ENCODE measurements at regions not wholly inside any gene's neighbourhood (a gene's known extent, or its start where the extent isn't known, plus 50 kb on each side); places are given as distances from the start of the nearest gene placed in this dataset.
"Not testable (repeated sequence)": the region's sequence is repeated elsewhere in the genome, so short reads cannot be mapped to it uniquely, and the experiment has no call there.

GRCh38 chr14:53398616-53399015, 245.5 kb upstream of the DDHD1 start:
- DNase-seq (no peak), ATAC-seq (replicated peaks in 1 of 2) (no peak)
- no peak overlapping the region for H3K27ac Mint-ChIP-seq
- peaks cover 4 to 8% of the 10 kb centered on the region in 2 donors for H3K36me3 Mint-ChIP-seq (ENCODE audit: insufficient read depth in 2 of 2)
- H3K4me1 Mint-ChIP-seq (ENCODE audit: low read depth): no peaks in the 10 kb centered on the region
- peaks cover 3 to 8% of the 10 kb centered on the region in 2 donors for H3K9me3 Mint-ChIP-seq
- no peaks in the 10 kb centered on the region for H3K27me3 Mint-ChIP-seq (ENCODE audit: low read depth)
- no peak overlapping the region for H3K4me3 Mint-ChIP-seq

- not testable (repeated sequence) for H3K4me3 Mint-ChIP-seq; H3K36me3 Mint-ChIP-seq (ENCODE audit: insufficient read depth in 2 of 2); ATAC-seq (replicated peaks in 1 of 2); H3K27ac Mint-ChIP-seq; H3K9me3 Mint-ChIP-seq; H3K4me1 Mint-ChIP-seq (ENCODE audit: low read depth); DNase-seq; H3K27me3 Mint-ChIP-seq (ENCODE audit: low read depth)
Measured at GRCh38 chr14:53395267-53395666, 242.1 kb upstream of the DDHD1 start.

GRCh38 chr14:53391631-53392285, 238.6 kb upstream of the DDHD1 start:
- Mint-ChIP-seq H3K4me3 (no peak overlapping the region), H3K36me3 (ENCODE audit: insufficient read depth in 2 of 2) (peaks cover 4 to 7% of the 10 kb centered on the region in 2 donors), H3K9me3 (peaks cover 3 to 7% of the 10 kb centered on the region in 2 donors), H3K27ac (no peak overlapping the region), H3K4me1 (ENCODE audit: low read depth) (no peaks in the 10 kb centered on the region), H3K27me3 (ENCODE audit: low read depth) (no peaks in the 10 kb centered on the region)
- no peak for DNase-seq
- no peak for ATAC-seq (replicated peaks in 1 of 2)

GRCh38 chr14:53391156-53391555, 238.0 kb upstream of the DDHD1 start:
- H3K4me1 Mint-ChIP-seq (ENCODE audit: low read depth): no peaks in the 10 kb centered on the region
- H3K9me3 Mint-ChIP-seq: peaks cover 3 to 7% of the 10 kb centered on the region in 2 donors
- H3K27ac Mint-ChIP-seq: no peak overlapping the region
- no peak overlapping the region for H3K4me3 Mint-ChIP-seq
- no peak for DNase-seq
- peaks cover 4 to 5% of the 10 kb centered on the region in 2 donors for H3K36me3 Mint-ChIP-seq (ENCODE audit: insufficient read depth in 2 of 2)
- ATAC-seq (replicated peaks in 1 of 2): no peak
- H3K27me3 Mint-ChIP-seq (ENCODE audit: low read depth): no peaks in the 10 kb centered on the region

GRCh38 chr14:53390008-53390407, 236.9 kb upstream of the DDHD1 start:
- Mint-ChIP-seq H3K9me3 (peaks cover 3 to 7% of the 10 kb centered on the region in 2 donors), H3K4me1 (ENCODE audit: low read depth) (no peaks in the 10 kb centered on the region), H3K36me3 (ENCODE audit: insufficient read depth in 2 of 2) (peaks cover 4% of the 10 kb centered on the region in 2 donors), H3K4me3 (no peak overlapping the region), H3K27ac (no peak overlapping the region), H3K27me3 (ENCODE audit: low read depth) (no peaks in the 10 kb centered on the region)
- DNase-seq: no peak
- no peak for ATAC-seq (replicated peaks in 1 of 2)

GRCh38 chr14:53389202-53389601, 236.1 kb upstream of the DDHD1 start:
- Mint-ChIP-seq H3K36me3 (ENCODE audit: insufficient read depth in 2 of 2) (peaks cover 2% of the 10 kb centered on the region in 2 donors), H3K4me3 (no peak overlapping the region), H3K9me3 (peaks cover 2 to 5% of the 10 kb centered on the region in 2 donors), H3K27ac (no peak overlapping the region), H3K4me1 (ENCODE audit: low read depth) (no peaks in the 10 kb centered on the region), H3K27me3 (ENCODE audit: low read depth) (no peaks in the 10 kb centered on the region)
- ATAC-seq (replicated peaks in 1 of 2) (no peak), DNase-seq (no peak)

- H3K27me3 Mint-ChIP-seq (ENCODE audit: low read depth): no peaks in the 10 kb centered on the region
- DNase-seq (no peak), ATAC-seq (replicated peaks in 1 of 2) (no peak)
- H3K9me3 Mint-ChIP-seq: no peaks in the 10 kb centered on the region
- no peaks in the 10 kb centered on the region for H3K4me1 Mint-ChIP-seq (ENCODE audit: low read depth)
- no peaks in the 10 kb centered on the region for H3K36me3 Mint-ChIP-seq (ENCODE audit: insufficient read depth in 2 of 2)
- H3K27ac Mint-ChIP-seq: no peak overlapping the region
- no peak overlapping the region for H3K4me3 Mint-ChIP-seq
Measured at GRCh38 chr14:53386362-53386761, 233.2 kb upstream of the DDHD1 start.

- no peak overlapping the region for H3K27ac Mint-ChIP-seq
- no peaks in the 10 kb centered on the region for H3K9me3 Mint-ChIP-seq
- ATAC-seq (replicated peaks in 1 of 2) (no peak), DNase-seq (no peak)
- H3K36me3 Mint-ChIP-seq (ENCODE audit: insufficient read depth in 2 of 2): no peaks in the 10 kb centered on the region
- peaks cover 11% of the 10 kb centered on the region for H3K4me1 Mint-ChIP-seq (ENCODE audit: low read depth)
- H3K27me3 Mint-ChIP-seq (ENCODE audit: low read depth): no peaks in the 10 kb centered on the region
- H3K4me3 Mint-ChIP-seq: no peak overlapping the region
Measured at GRCh38 chr14:53384536-53384935, 231.4 kb upstream of the DDHD1 start.

- H3K27ac Mint-ChIP-seq: no peak overlapping the region
- H3K4me1 Mint-ChIP-seq (ENCODE audit: low read depth): peaks cover 11% of the 10 kb centered on the region
Measured at GRCh38 chr14:53384073-53384472, 230.9 kb upstream of the DDHD1 start.

GRCh38 chr14:53381895-53382294, 228.8 kb upstream of the DDHD1 start:
- H3K4me1 Mint-ChIP-seq (ENCODE audit: low read depth): peaks cover 11% of the 10 kb centered on the region
- H3K27ac Mint-ChIP-seq: no peak overlapping the region
- H3K9me3 Mint-ChIP-seq: no peaks in the 10 kb centered on the region
- ATAC-seq (replicated peaks in 1 of 2) (no peak), DNase-seq (no peak)
- no peaks in the 10 kb centered on the region for H3K27me3 Mint-ChIP-seq (ENCODE audit: low read depth)
- H3K36me3 Mint-ChIP-seq (ENCODE audit: insufficient read depth in 2 of 2): no peaks in the 10 kb centered on the region
- H3K4me3 Mint-ChIP-seq: no peak overlapping the region

More at GRCh38 chr14:53384073-53384472, 230.9 kb upstream of the DDHD1 start:
- H3K27me3 Mint-ChIP-seq (ENCODE audit: low read depth): no peaks in the 10 kb centered on the region
- H3K36me3 Mint-ChIP-seq (ENCODE audit: insufficient read depth in 2 of 2): no peaks in the 10 kb centered on the region
- no peak overlapping the region for H3K4me3 Mint-ChIP-seq
- DNase-seq (no peak), ATAC-seq (replicated peaks in 1 of 2) (no peak)
- no peaks in the 10 kb centered on the region for H3K9me3 Mint-ChIP-seq

GRCh38 chr14:53380867-53381225, 227.7 kb upstream of the DDHD1 start:
- Mint-ChIP-seq H3K36me3 (ENCODE audit: insufficient read depth in 2 of 2) (no peaks in the 10 kb centered on the region), H3K9me3 (no peaks in the 10 kb centered on the region), H3K27ac (no peak overlapping the region)

GRCh38 chr14:53380052-53380866, 227.1 kb upstream of the DDHD1 start:
- Mint-ChIP-seq H3K36me3 (ENCODE audit: insufficient read depth in 2 of 2) (no peaks in the 10 kb centered on the region), H3K9me3 (no peaks in the 10 kb centered on the region), H3K27me3 (ENCODE audit: low read depth) (no peaks in the 10 kb centered on the region), H3K4me3 (no peak overlapping the region), H3K27ac (no peak overlapping the region), H3K4me1 (ENCODE audit: low read depth) (peaks cover 11% of the 10 kb centered on the region)
- ATAC-seq (replicated peaks in 1 of 2) (peak in 1 of 2 donors; percentile 21), DNase-seq (no peak)

More at GRCh38 chr14:53380867-53381225, 227.7 kb upstream of the DDHD1 start:
- Mint-ChIP-seq H3K27me3 (ENCODE audit: low read depth) (no peaks in the 10 kb centered on the region), H3K4me3 (no peak overlapping the region), H3K4me1 (ENCODE audit: low read depth) (peaks cover 11% of the 10 kb centered on the region)
- ATAC-seq (replicated peaks in 1 of 2) (peak; percentile 36 to 50), DNase-seq (no peak)

- H3K4me3 Mint-ChIP-seq: no peak overlapping the region
- H3K9me3 Mint-ChIP-seq: no peaks in the 10 kb centered on the region
- no peaks in the 10 kb centered on the region for H3K36me3 Mint-ChIP-seq (ENCODE audit: insufficient read depth in 2 of 2)
- ATAC-seq (replicated peaks in 1 of 2) (no peak), DNase-seq (no peak)
- H3K4me1 Mint-ChIP-seq (ENCODE audit: low read depth): peaks cover 11% of the 10 kb centered on the region
- no peaks in the 10 kb centered on the region for H3K27me3 Mint-ChIP-seq (ENCODE audit: low read depth)
- H3K27ac Mint-ChIP-seq: no peak overlapping the region
Measured at GRCh38 chr14:53378142-53378541, 225.0 kb upstream of the DDHD1 start.
